Stimulated activated naive B cell treated with anti-CD40 and anti-IgM and Interleukin-4, amounts not matched to agents 10 μg/mL and 1 μg/mL and 100 μg/mL, for 72 hours (primary cell): ENCODE measurements at regions not wholly inside any gene's neighbourhood (a gene's known extent, or its start where the extent isn't known, plus 50 kb on each side); places are given as distances from the start of the nearest gene placed in this dataset.
"Not testable (repeated sequence)": the region's sequence is repeated elsewhere in the genome, so short reads cannot be mapped to it uniquely, and the experiment has no call there.

Experiments used
- ATAC-seq, 2 donors: fragments of 150-1000 bp; cut with Tn5 transposase; replicated peaks; 2 replicates each; pipeline ENCODE4 v1.10.0; 2021; ENCODE audit warnings: moderate library complexity in 1 of 2
- DNase-seq: peaks from one replicate; pipeline ENCODE4 v3.0.0; 2021
- H3K27ac Mint-ChIP-seq: one replicate; pipeline ENCODE4 v1.8.0; 2022; ENCODE audit warnings: mild to moderate bottlenecking, mixed read lengths
- H3K27me3 Mint-ChIP-seq, 2 donors: one replicate each; pipeline ENCODE4 v1.8.0; 2022; ENCODE audit warnings: mixed read lengths in 2 of 2
- H3K36me3 Mint-ChIP-seq, 2 donors: one replicate each; pipeline ENCODE4 v1.8.0; 2022; ENCODE audit warnings: mixed read lengths in 2 of 2, mild to moderate bottlenecking in 1 of 2
- H3K4me1 Mint-ChIP-seq, 2 donors: one replicate each; pipeline ENCODE4 v1.8.0; 2022; ENCODE audit warnings: mixed read lengths in 2 of 2, mild to moderate bottlenecking in 1 of 2
- H3K4me3 Mint-ChIP-seq, 2 donors: one replicate each; pipeline ENCODE4 v1.8.0; 2022; ENCODE audit warnings: mild to moderate bottlenecking in 2 of 2, mixed read lengths in 2 of 2, moderate library complexity in 1 of 2
- H3K9me3 Mint-ChIP-seq, 2 donors: one replicate each; pipeline ENCODE4 v1.8.0; 2022; ENCODE audit warnings: mixed read lengths in 2 of 2, mild to moderate bottlenecking in 1 of 2

- DNase-seq: no peak
- peaks cover 6 to 8% of the 10 kb centered on the region in 2 donors for H3K27me3 Mint-ChIP-seq
- no peaks in the 10 kb centered on the region for H3K9me3 Mint-ChIP-seq
- no peak overlapping the region for H3K27ac Mint-ChIP-seq
- no peaks in the 10 kb centered on the region for H3K36me3 Mint-ChIP-seq
- ATAC-seq: no peak
- H3K4me1 Mint-ChIP-seq: no peaks in the 10 kb centered on the region
- no peak overlapping the region for H3K4me3 Mint-ChIP-seq
These were observed 144.6 kb upstream of the ZNF366 start for GRCh38 chr5:72651779-72652178.

GRCh38 chr5:72651109-72651508, 143.9 kb upstream of the ZNF366 start:
- Mint-ChIP-seq H3K36me3 (no peaks in the 10 kb centered on the region), H3K27ac (no peak overlapping the region), H3K27me3 (peaks cover 6 to 8% of the 10 kb centered on the region in 2 donors), H3K4me1 (no peaks in the 10 kb centered on the region), H3K9me3 (no peaks in the 10 kb centered on the region), H3K4me3 (no peak overlapping the region)
- DNase-seq (no peak), ATAC-seq (no peak)

GRCh38 chr5:72649449-72649848, 142.2 kb upstream of the ZNF366 start:
- Mint-ChIP-seq H3K9me3 (no peaks in the 10 kb centered on the region), H3K4me1 (no peaks in the 10 kb centered on the region), H3K27me3 (peaks cover 6 to 8% of the 10 kb centered on the region in 2 donors), H3K27ac (no peak overlapping the region), H3K36me3 (no peaks in the 10 kb centered on the region), H3K4me3 (no peak overlapping the region)
- DNase-seq (no peak), ATAC-seq (no peak)

GRCh38 chr5:72648480-72648879, 141.3 kb upstream of the ZNF366 start:
- H3K9me3 Mint-ChIP-seq: no peaks in the 10 kb centered on the region
- H3K4me1 Mint-ChIP-seq: no peaks in the 10 kb centered on the region
- no peaks in the 10 kb centered on the region for H3K36me3 Mint-ChIP-seq
- no peak for DNase-seq
- H3K27ac Mint-ChIP-seq: no peak overlapping the region
- H3K27me3 Mint-ChIP-seq: peaks cover 8% of the 10 kb centered on the region in 2 donors
- no peak overlapping the region for H3K4me3 Mint-ChIP-seq
- ATAC-seq: no peak

GRCh38 chr5:72647806-72648205, 140.6 kb upstream of the ZNF366 start:
- Mint-ChIP-seq H3K4me3 (no peak overlapping the region), H3K27ac (no peak overlapping the region), H3K9me3 (no peaks in the 10 kb centered on the region), H3K27me3 (peaks cover 8 to 14% of the 10 kb centered on the region in 2 donors), H3K36me3 (no peaks in the 10 kb centered on the region), H3K4me1 (no peaks in the 10 kb centered on the region)
- ATAC-seq: no peak
- DNase-seq: no peak

- H3K4me1 Mint-ChIP-seq: no peaks in the 10 kb centered on the region
- no peaks in the 10 kb centered on the region for H3K9me3 Mint-ChIP-seq
- DNase-seq (no peak), ATAC-seq (no peak)
- no peaks in the 10 kb centered on the region for H3K36me3 Mint-ChIP-seq
- H3K4me3 Mint-ChIP-seq: no peak overlapping the region
- H3K27me3 Mint-ChIP-seq: peaks cover 2 to 14% of the 10 kb centered on the region in 2 donors
- no peak overlapping the region for H3K27ac Mint-ChIP-seq
These were observed 139.1 kb upstream of the ZNF366 start for GRCh38 chr5:72646246-72646866.

- DNase-seq: no peak
- Mint-ChIP-seq H3K27me3 (peaks cover 0 to 14% of the 10 kb centered on the region in 2 donors), H3K36me3 (no peaks in the 10 kb centered on the region), H3K4me1 (no peaks in the 10 kb centered on the region), H3K9me3 (no peaks in the 10 kb centered on the region), H3K27ac (no peak overlapping the region), H3K4me3 (no peak overlapping the region)
- ATAC-seq: no peak
These were observed 138.0 kb upstream of the ZNF366 start for GRCh38 chr5:72645064-72645846.

- Mint-ChIP-seq H3K4me3 (no peak overlapping the region), H3K36me3 (no peaks in the 10 kb centered on the region), H3K9me3 (no peaks in the 10 kb centered on the region), H3K27ac (peak overlapping the region; percentile 32), H3K4me1 (no peaks in the 10 kb centered on the region), H3K27me3 (peaks cover 0 to 10% of the 10 kb centered on the region in 2 donors)
- DNase-seq (no peak), ATAC-seq (no peak)
These were observed 137.1 kb upstream of the ZNF366 start for GRCh38 chr5:72644296-72644695.

GRCh38 chr5:72641164-72641563, 134.0 kb upstream of the ZNF366 start:
- Mint-ChIP-seq H3K36me3 (no peaks in the 10 kb centered on the region), H3K4me1 (no peaks in the 10 kb centered on the region), H3K4me3 (no peak overlapping the region), H3K27me3 (peaks cover 0 to 13% of the 10 kb centered on the region in 2 donors), H3K9me3 (no peaks in the 10 kb centered on the region), H3K27ac (no peak overlapping the region)
- ATAC-seq (no peak), DNase-seq (no peak)

GRCh38 chr5:72637058-72637457, 129.8 kb upstream of the ZNF366 start:
- no peaks in the 10 kb centered on the region for H3K9me3 Mint-ChIP-seq
- DNase-seq (no peak), ATAC-seq (no peak)
- H3K27ac Mint-ChIP-seq: no peak overlapping the region
- H3K4me1 Mint-ChIP-seq: no peaks in the 10 kb centered on the region
- H3K4me3 Mint-ChIP-seq: no peak overlapping the region
- no peaks in the 10 kb centered on the region for H3K36me3 Mint-ChIP-seq
- H3K27me3 Mint-ChIP-seq: peaks cover 5 to 13% of the 10 kb centered on the region in 2 donors

GRCh38 chr5:72636565-72636964, 129.4 kb upstream of the ZNF366 start:
- not testable (repeated sequence) for ATAC-seq, H3K4me3 Mint-ChIP-seq
- H3K27me3 Mint-ChIP-seq: peaks cover 8 to 13% of the 10 kb centered on the region in 2 donors

GRCh38 chr5:72634444-72634843, 127.2 kb upstream of the ZNF366 start:
- Mint-ChIP-seq H3K36me3 (no peaks in the 10 kb centered on the region), H3K4me3 (no peak overlapping the region), H3K9me3 (no peaks in the 10 kb centered on the region), H3K27me3 (peaks cover 10 to 13% of the 10 kb centered on the region in 2 donors), H3K27ac (no peak overlapping the region), H3K4me1 (no peaks in the 10 kb centered on the region)
- no peak for DNase-seq
- no peak for ATAC-seq

More at GRCh38 chr5:72636565-72636964, 129.4 kb upstream of the ZNF366 start:
- H3K36me3 Mint-ChIP-seq, H3K9me3 Mint-ChIP-seq, H3K4me1 Mint-ChIP-seq, DNase-seq, H3K27ac Mint-ChIP-seq: not testable (repeated sequence)

- Mint-ChIP-seq H3K9me3 (no peaks in the 10 kb centered on the region), H3K4me3 (no peak overlapping the region), H3K4me1 (no peaks in the 10 kb centered on the region), H3K27me3 (peaks cover 10 to 13% of the 10 kb centered on the region in 2 donors), H3K27ac (no peak overlapping the region), H3K36me3 (no peaks in the 10 kb centered on the region)
- ATAC-seq (no peak), DNase-seq (no peak)
These were observed 126.4 kb upstream of the ZNF366 start for GRCh38 chr5:72633649-72634048.

GRCh38 chr5:72633041-72633445, 125.8 kb upstream of the ZNF366 start:
- ATAC-seq: no peak
- peaks cover 10 to 13% of the 10 kb centered on the region in 2 donors for H3K27me3 Mint-ChIP-seq
- no peaks in the 10 kb centered on the region for H3K9me3 Mint-ChIP-seq
- H3K4me1 Mint-ChIP-seq: no peaks in the 10 kb centered on the region
- H3K27ac Mint-ChIP-seq: no peak overlapping the region
- no peak overlapping the region for H3K4me3 Mint-ChIP-seq
- H3K36me3 Mint-ChIP-seq: no peaks in the 10 kb centered on the region
- DNase-seq: no peak

- Mint-ChIP-seq H3K36me3 (no peaks in the 10 kb centered on the region), H3K9me3 (no peaks in the 10 kb centered on the region), H3K27me3 (peaks cover 17 to 23% of the 10 kb centered on the region in 2 donors), H3K4me3 (no peak overlapping the region), H3K27ac (no peak overlapping the region), H3K4me1 (no peaks in the 10 kb centered on the region)
- ATAC-seq: no peak
- no peak for DNase-seq
These were observed 123.5 kb upstream of the ZNF366 start for GRCh38 chr5:72630721-72631120.
